ENCODE measurements at regions not wholly inside any gene's neighbourhood (a gene's known extent, or its start where the extent isn't known, plus 50 kb on each side); places are given as distances from the start of the nearest gene placed in this dataset.
"Not testable (repeated sequence)": the region's sequence is repeated elsewhere in the genome, so short reads cannot be mapped to it uniquely, and the experiment has no call there.

GRCh38 chr2:195538937-195539336 lies 118.1 kb upstream of the SLC39A10 start:
- ATAC-seq, result no peak
- DNase-seq (ENCODE audit: low spot score), result no peak

GRCh38 chr2:195537811-195538210 lies 119.2 kb upstream of the SLC39A10 start:
- no peak for ATAC-seq
- no peak for DNase-seq (ENCODE audit: low spot score)

GRCh38 chr2:195536906-195537305 lies 120.1 kb upstream of the SLC39A10 start:
- no peak for DNase-seq (ENCODE audit: low spot score)
- ATAC-seq, result no peak

GRCh38 chr2:195535911-195536522 lies 121.0 kb upstream of the SLC39A10 start:
- ATAC-seq (peak; percentile 57), DNase-seq (ENCODE audit: low spot score) (no peak)

GRCh38 chr2:195534971-195535370 lies 122.1 kb upstream of the SLC39A10 start:
- DNase-seq (ENCODE audit: low spot score), result no peak
- ATAC-seq, result no peak

GRCh38 chr2:195533771-195534642 lies 123.0 kb upstream of the SLC39A10 start:
- DNase-seq (ENCODE audit: low spot score), result no peak
- ATAC-seq, result peak; percentile 59

GRCh38 chr2:195532628-195533271 lies 124.3 kb upstream of the SLC39A10 start:
- no peak for DNase-seq (ENCODE audit: low spot score)
- ATAC-seq, result no peak

- no peak for DNase-seq (ENCODE audit: low spot score)
- ATAC-seq, result no peak
Observed at GRCh38 chr2:195532255-195532627, 124.8 kb upstream of the SLC39A10 start.

GRCh38 chr2:195531754-195532153 lies 125.3 kb upstream of the SLC39A10 start:
- DNase-seq (ENCODE audit: low spot score), result no peak
- ATAC-seq, result no peak

GRCh38 chr2:195523242-195523641 lies 133.8 kb upstream of the SLC39A10 start:
- not testable (repeated sequence) for DNase-seq (ENCODE audit: low spot score); ATAC-seq

GRCh38 chr2:195521589-195521988 lies 135.4 kb upstream of the SLC39A10 start:
- DNase-seq (ENCODE audit: low spot score), result no peak
- ATAC-seq, result no peak

GRCh38 chr2:195520671-195521155 lies 136.3 kb upstream of the SLC39A10 start:
- ATAC-seq (no peak), DNase-seq (ENCODE audit: low spot score) (no peak)

- ATAC-seq (no peak), DNase-seq (ENCODE audit: low spot score) (no peak)
Observed at GRCh38 chr2:195515551-195515950, 141.5 kb upstream of the SLC39A10 start.

GRCh38 chr2:195514365-195514764 lies 142.7 kb upstream of the SLC39A10 start:
- DNase-seq (ENCODE audit: low spot score), result no peak
- ATAC-seq, result no peak

GRCh38 chr2:195513119-195513518 lies 143.9 kb upstream of the SLC39A10 start:
- no peak for DNase-seq (ENCODE audit: low spot score)
- ATAC-seq, result no peak

GRCh38 chr2:195509551-195509950 lies 147.5 kb upstream of the SLC39A10 start:
- ATAC-seq (no peak), DNase-seq (ENCODE audit: low spot score) (no peak)

- ATAC-seq, result no peak
Observed at GRCh38 chr2:195508139-195508455, 148.9 kb upstream of the SLC39A10 start.

GRCh38 chr2:195507447-195508138 lies 149.4 kb upstream of the SLC39A10 start:
- ATAC-seq (no peak), DNase-seq (ENCODE audit: low spot score) (no peak)

More at GRCh38 chr2:195508139-195508455, 148.9 kb upstream of the SLC39A10 start:
- DNase-seq (ENCODE audit: low spot score), result no peak

- ATAC-seq (no peak), DNase-seq (ENCODE audit: low spot score) (no peak)
Observed at GRCh38 chr2:195505701-195506100, 151.3 kb upstream of the SLC39A10 start.

GRCh38 chr2:195503208-195503607 lies 153.8 kb upstream of the SLC39A10 start:
- no peak for ATAC-seq
- no peak for DNase-seq (ENCODE audit: low spot score)

GRCh38 chr2:195501746-195502145 lies 155.3 kb upstream of the SLC39A10 start:
- no peak for ATAC-seq
- DNase-seq (ENCODE audit: low spot score), result no peak
